H1 (cell line): ENCODE measurements at regions not wholly inside any gene's neighbourhood (a gene's known extent, or its start where the extent isn't known, plus 50 kb on each side); places are given as distances from the start of the nearest gene placed in this dataset.

Experiments used
- CTCF ChIA-PET: fragments of 300-600 bp; sonication (Branson Sonifier 250); formaldehyde crosslinking; loops from one replicate; lab custom pipeline; 2021; ENCODE audit not compliant: partially characterized antibody; lab: Charles Lee
- POLR2A ChIA-PET: fragments of 300-600 bp; sonication (Branson Sonifier 250); formaldehyde crosslinking; loops from one replicate; lab custom pipeline; 2021; ENCODE audit warnings: inconsistent platforms; ENCODE audit not compliant: partially characterized antibody; lab: Charles Lee
- DNase-seq, 2 experiments: peaks; one replicate each; pipeline versions ENCODE4 v3.0.0 to v3.0.0-alpha.2; 2010 to 2022; ENCODE audit warnings: low spot score in 2 of 2, low read depth in 1 of 2, mixed read lengths in 1 of 2
- FAIRE-seq: peaks from 2 replicates; lab custom pipeline; 2011; peaks lifted over from hg19 to GRCh38; lab: Jason Lieb, UNC
- H2AFZ ChIP-seq: 2 replicates; pipeline ENCODE4 v1.8.1; 2012; ENCODE audit warnings: low read length, inconsistent platforms
- H2AK5ac ChIP-seq: 2 replicates; pipeline ENCODE4 v1.6.1; 2013; ENCODE audit warnings: low read depth, low read length
- H2BK120ac ChIP-seq: replicated peaks from 2 replicates; pipeline ENCODE3; 2013; ENCODE audit warnings: low read depth, low read length, inconsistent platforms
- H2BK12ac ChIP-seq: 2 replicates; pipeline ENCODE4 v1.6.1; 2013; ENCODE audit warnings: low read depth, low read length
- H2BK15ac ChIP-seq: 2 replicates; pipeline ENCODE4 v1.6.1; 2013; ENCODE audit warnings: low read length
- H2BK20ac ChIP-seq: 2 replicates; pipeline ENCODE4 v1.6.1; 2013; ENCODE audit warnings: low read length
- H2BK5ac ChIP-seq: 2 replicates; pipeline ENCODE4 v1.6.1; 2013; ENCODE audit warnings: low read depth, low read length
- H3K14ac ChIP-seq: 2 replicates; pipeline ENCODE4 v1.6.1; 2013; ENCODE audit warnings: inconsistent platforms; ENCODE audit not compliant: insufficient read length
- H3K18ac ChIP-seq: 2 replicates; pipeline ENCODE4 v1.6.1; 2013; ENCODE audit warnings: low read length; ENCODE audit errors: extremely low read depth
- H3K23ac ChIP-seq: 2 replicates; pipeline ENCODE4 v1.6.1; 2013; ENCODE audit warnings: inconsistent platforms; ENCODE audit not compliant: insufficient read length
- H3K23me2 ChIP-seq: 2 replicates; pipeline ENCODE4 v1.6.1; 2013; ENCODE audit warnings: low read depth, low read length
- H3K27ac ChIP-seq: 2 replicates; pipeline ENCODE4 v1.6.1; 2011; ENCODE audit warnings: low read depth, low read length, inconsistent platforms
- H3K27me3 ChIP-seq, 4 experiments: replicated peaks in 1 of 4; 1 replicate in 1 of 4; 2 replicates in 3 of 4; pipeline versions ENCODE4 v1.6.1 to v1.8.1; 2011 to 2013; ENCODE audit warnings: low read length in 3 of 4, mild to moderate bottlenecking in 3 of 4, inconsistent platforms in 2 of 4, mixed read lengths in 2 of 4, moderate library complexity in 1 of 4; ENCODE audit not compliant: control insufficient read depth in 3 of 4, insufficient read depth in 3 of 4; ENCODE audit errors: extremely low read depth in 1 of 4
- H3K36me3 ChIP-seq, 4 experiments: 2 replicates each; pipeline versions ENCODE4 v1.6.1 to v1.8.1; 2011 to 2013; ENCODE audit warnings: mild to moderate bottlenecking in 4 of 4, low read length in 3 of 4, moderate library complexity in 2 of 4, control low read depth in 1 of 4, inconsistent platforms in 1 of 4; ENCODE audit not compliant: insufficient read depth in 4 of 4, control insufficient read depth in 2 of 4
- H3K4ac ChIP-seq: replicated peaks from 2 replicates; pipeline ENCODE3; 2013; ENCODE audit warnings: low read length, low read depth, mixed read lengths, inconsistent platforms; ENCODE audit not compliant: insufficient read length
- H3K4me1 ChIP-seq, 4 experiments: replicated peaks in 1 of 4; 1 replicate in 1 of 4; 2 replicates in 3 of 4; pipeline versions ENCODE4 v1.6.1 to v1.8.1; 2011 to 2013; ENCODE audit warnings: low read length in 3 of 4, inconsistent platforms in 2 of 4, mixed read lengths in 1 of 4; ENCODE audit not compliant: insufficient read depth in 4 of 4, control insufficient read depth in 3 of 4
- H3K4me2 ChIP-seq, 2 experiments: 2 replicates each; pipeline versions ENCODE4 v1.6.1 to v1.8.1; 2011 to 2013; ENCODE audit warnings: low read depth in 2 of 2, low read length in 2 of 2, control low read depth in 1 of 2, inconsistent platforms in 1 of 2, mild to moderate bottlenecking in 1 of 2; ENCODE audit not compliant: insufficient read depth in 1 of 2
- H3K4me3 ChIP-seq, 4 experiments: fragments of 200-600, 300-600 bp in 1 of 4; sonication (generic), shearing (Covaris generic), sonication (Bioruptor Twin) in 1 of 4; 2 replicates each; pipeline versions ENCODE4 v1.5.1 to v1.8.1; 2011 to 2016; ENCODE audit warnings: low read length in 4 of 4, low read depth in 3 of 4, control low read depth in 2 of 4, inconsistent platforms in 2 of 4, mild to moderate bottlenecking in 2 of 4, mixed read lengths in 1 of 4, moderate library complexity in 1 of 4; ENCODE audit not compliant: insufficient read depth in 2 of 4; ENCODE audit errors: extremely low read depth in 1 of 4
- H3K56ac ChIP-seq: replicated peaks from 2 replicates; pipeline ENCODE3; 2013; ENCODE audit warnings: low read depth, mild to moderate bottlenecking, mixed read lengths, low read length, inconsistent platforms; ENCODE audit not compliant: insufficient read length
- H3K79me1 ChIP-seq: 2 replicates; pipeline ENCODE4 v1.6.1; 2013; ENCODE audit warnings: low read depth, low read length, control low read depth
- H3K79me2 ChIP-seq, 2 experiments: 2 replicates each; pipeline versions ENCODE4 v1.6.1 to v1.8.1; 2012 to 2013; ENCODE audit warnings: low read length in 2 of 2, mild to moderate bottlenecking in 2 of 2, inconsistent platforms in 1 of 2; ENCODE audit not compliant: insufficient read depth in 2 of 2, control insufficient read depth in 1 of 2
- H3K9ac ChIP-seq, 4 experiments: replicated peaks in 1 of 4; 1 replicate in 1 of 4; 2 replicates in 3 of 4; pipeline versions ENCODE4 v1.6.1 to v1.8.1; 2011 to 2013; ENCODE audit warnings: low read depth in 3 of 4, low read length in 3 of 4, control low read depth in 2 of 4, mild to moderate bottlenecking in 2 of 4, moderate library complexity in 2 of 4, inconsistent platforms in 1 of 4; ENCODE audit errors: extremely low read depth in 1 of 4
- H3K9me3 ChIP-seq, 2 experiments: 2 replicates each; pipeline versions ENCODE4 v1.6.1 to v1.8.1; 2012 to 2013; ENCODE audit warnings: mild to moderate bottlenecking in 2 of 2, moderate library complexity in 2 of 2, control low read depth in 1 of 2, inconsistent platforms in 1 of 2, low read depth in 1 of 2, low read length in 1 of 2, mixed read lengths in 1 of 2; ENCODE audit not compliant: insufficient read depth in 2 of 2
- H4K20me1 ChIP-seq, 2 experiments: replicated peaks in 1 of 2; 2 replicates each; pipeline versions ENCODE3 to v1.8.1; 2011 to 2013; ENCODE audit warnings: inconsistent platforms in 2 of 2, low read length in 2 of 2, mild to moderate bottlenecking in 1 of 2; ENCODE audit not compliant: insufficient read depth in 2 of 2, control insufficient read depth in 1 of 2
- H4K5ac ChIP-seq: 2 replicates; pipeline ENCODE4 v1.6.1; 2013; ENCODE audit warnings: low read length, low read depth, mixed read lengths, inconsistent platforms; ENCODE audit not compliant: insufficient read length
- H4K8ac ChIP-seq: 2 replicates; pipeline ENCODE4 v1.8.0; 2013; ENCODE audit warnings: mild to moderate bottlenecking, moderate library complexity, low read length, inconsistent platforms; ENCODE audit not compliant: insufficient read depth; ENCODE audit errors: extremely low read depth
- H4K91ac ChIP-seq: replicated peaks from 2 replicates; pipeline ENCODE3; 2013; ENCODE audit warnings: low read length, mixed read lengths, inconsistent platforms; ENCODE audit not compliant: insufficient read length
- POLR2A ChIP-seq, 2 experiments: IDR thresholded peaks; 1 replicate in 1 of 2; 2 replicates in 1 of 2; pipeline ENCODE4 v1.6.1; 2011; ENCODE audit warnings: low read depth in 2 of 2, low read length in 2 of 2, mild to moderate bottlenecking in 2 of 2; ENCODE audit errors: control extremely low read depth in 1 of 2
- WGBS, 2 experiments: shearing (Covaris generic) in 1 of 2; methylation state at CpG; one replicate each; pipeline versions ENCODE4 v1.1.6 to v1.1.7; 2013 to 2015; ENCODE audit warnings: low lambda C conversion rate in 2 of 2, mixed read lengths in 2 of 2, inconsistent platforms in 1 of 2, low coverage in 1 of 2, missing lambda C conversion rate in 1 of 2; ENCODE audit not compliant: insufficient replicate concordance in 2 of 2, insufficient coverage in 1 of 2, insufficient read length in 1 of 2; ENCODE audit errors: extremely low coverage in 1 of 2, missing lambda C conversion rate in 1 of 2; 5-methylcytosine and 5-hydroxymethylcytosine counted together
- TF ChIP-seq, protein P1 (sequence below): IDR thresholded peaks from 2 replicates; pipeline ENCODE4 v1.6.1; 2011; ENCODE audit warnings: low read depth, mild to moderate bottlenecking, low read length; ENCODE audit not compliant: insufficient read depth

DNA sequence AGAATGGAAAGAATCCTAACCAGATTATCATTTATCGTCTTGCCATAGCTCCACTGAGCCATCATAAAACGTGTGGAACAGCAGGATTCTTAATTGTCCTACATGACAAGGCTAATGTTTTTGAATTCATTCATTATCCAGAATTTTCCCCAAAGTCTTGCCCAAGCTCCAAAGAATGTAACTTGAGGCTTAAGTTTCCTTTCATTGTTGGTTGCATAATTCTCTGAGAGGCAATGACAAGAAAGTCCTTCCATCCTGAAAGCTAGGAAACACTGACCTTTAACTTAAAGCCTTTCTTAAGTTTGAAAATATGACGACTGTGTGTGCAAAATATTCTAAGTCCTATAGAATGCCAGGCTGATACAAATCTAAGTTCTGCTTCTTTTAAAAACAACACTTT lies 546.1 kb downstream of the SUCLA2 start:
- DNase-seq, result no peak
- no peak for TF ChIP-seq POLR2A (IDR thresholded peaks at IDR 0.05; ENCODE audit: control extremely low read depth in 1 of 2, low read depth in 2 of 2, low read length in 2 of 2)
- TF ChIP-seq, protein P1, sequence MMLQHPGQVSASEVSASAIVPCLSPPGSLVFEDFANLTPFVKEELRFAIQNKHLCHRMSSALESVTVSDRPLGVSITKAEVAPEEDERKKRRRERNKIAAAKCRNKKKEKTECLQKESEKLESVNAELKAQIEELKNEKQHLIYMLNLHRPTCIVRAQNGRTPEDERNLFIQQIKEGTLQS, result no peak
- Histone ChIP-seq H3K23ac (no peak overlapping the region), H3K4me2 (no peak overlapping the region), H3K79me2 (no peaks in the 10 kb centered on the region), H3K4me3 (no peak overlapping the region), H3K4ac (no peak overlapping the region), H3K23me2 (no peaks in the 10 kb centered on the region), H4K8ac (no peak overlapping the region), H3K14ac (no peak overlapping the region), H3K79me1 (no peaks in the 10 kb centered on the region), H4K91ac (no peak overlapping the region), H3K9ac (no peak overlapping the region), H2BK120ac (no peak overlapping the region), H3K56ac (no peak overlapping the region), H3K27me3 (no peaks in the 10 kb centered on the region), H2AK5ac (no peak overlapping the region), H2BK5ac (no peak overlapping the region), H3K18ac (no peak overlapping the region), H2BK20ac (no peak overlapping the region), H2BK15ac (no peak overlapping the region), H3K36me3 (no peaks in the 10 kb centered on the region), H2BK12ac (no peak overlapping the region), H2AFZ (no peak overlapping the region), H4K5ac (no peak overlapping the region), H3K9me3 (no peaks in the 10 kb centered on the region), H4K20me1 (no peaks in the 10 kb centered on the region), H3K27ac (no peak overlapping the region), H3K4me1 (peaks cover 0 to 4% (median 2%) of the 10 kb centered on the region in 4 experiments; a peak in 5 of 7 replicates)
- ChIA-PET POLR2A (no interaction called here), CTCF (interaction anchor here (0.8 to 1.6 kb wide), 11 partner anchors 9 to 583 kb away, joined by 3 to 5 read pairs (median 3); no protein-coding TSS in a partner anchor)
- no peak for FAIRE-seq
- 68% methylated on average over 3 of the region's 3 CpGs; no CpG with 5 or more reads in 1 of the 2 experiments for WGBS, 2 experiments
